GM12878 (cell line): ENCODE measurements at regions not wholly inside any gene's neighbourhood (a gene's known extent, or its start where the extent isn't known, plus 50 kb on each side); places are given as distances from the start of the nearest gene placed in this dataset.

Experiments
- MXI1 ChIP-seq: fragments of 150-350 bp; IDR thresholded peaks from 2 replicates; pipeline ENCODE4 v1.6.1; 2011; ENCODE audit warnings: low read depth, mild to moderate bottlenecking, inconsistent platforms, low read length, improper control_type of control experiment
- RCOR1 ChIP-seq: conservative IDR thresholded peaks from 2 replicates; pipeline ENCODE4 v1.6.1; 2012; ENCODE audit warnings: low read depth, low read length, improper control_type of control experiment
- TBL1XR1 ChIP-seq: IDR thresholded peaks from 2 replicates; pipeline ENCODE4 v1.6.1; 2012; ENCODE audit warnings: low read depth, low read length, improper control_type of control experiment
- TF ChIP-seq, protein P1 (sequence below): fragments of 450-650 bp; IDR thresholded peaks from 2 replicates; pipeline ENCODE4 v1.6.1; 2017; ENCODE audit warnings: antibody characterized with exemption, mild to moderate bottlenecking, moderate library complexity

DNA sequence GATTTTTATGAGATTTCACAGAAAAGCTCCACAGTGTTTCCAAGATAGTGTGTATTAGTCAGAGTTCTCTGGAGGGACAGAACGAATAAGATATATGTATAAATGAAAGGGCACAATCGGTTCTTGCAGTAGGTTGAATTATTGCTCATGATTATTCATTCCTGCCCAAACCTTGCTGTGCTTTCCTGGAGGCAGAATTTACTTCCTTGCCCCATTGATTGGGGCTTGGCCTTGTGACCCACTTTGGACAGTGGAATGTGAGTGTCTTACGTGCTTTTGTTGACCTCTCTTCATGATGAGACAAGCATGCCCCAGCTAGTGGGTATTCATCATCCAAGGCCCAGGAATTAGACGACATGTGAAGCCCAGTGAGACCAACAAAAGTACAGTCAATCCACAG lies 53.0 kb upstream of the ABCB5 start (continued):
- TF ChIP-seq, protein P1, sequence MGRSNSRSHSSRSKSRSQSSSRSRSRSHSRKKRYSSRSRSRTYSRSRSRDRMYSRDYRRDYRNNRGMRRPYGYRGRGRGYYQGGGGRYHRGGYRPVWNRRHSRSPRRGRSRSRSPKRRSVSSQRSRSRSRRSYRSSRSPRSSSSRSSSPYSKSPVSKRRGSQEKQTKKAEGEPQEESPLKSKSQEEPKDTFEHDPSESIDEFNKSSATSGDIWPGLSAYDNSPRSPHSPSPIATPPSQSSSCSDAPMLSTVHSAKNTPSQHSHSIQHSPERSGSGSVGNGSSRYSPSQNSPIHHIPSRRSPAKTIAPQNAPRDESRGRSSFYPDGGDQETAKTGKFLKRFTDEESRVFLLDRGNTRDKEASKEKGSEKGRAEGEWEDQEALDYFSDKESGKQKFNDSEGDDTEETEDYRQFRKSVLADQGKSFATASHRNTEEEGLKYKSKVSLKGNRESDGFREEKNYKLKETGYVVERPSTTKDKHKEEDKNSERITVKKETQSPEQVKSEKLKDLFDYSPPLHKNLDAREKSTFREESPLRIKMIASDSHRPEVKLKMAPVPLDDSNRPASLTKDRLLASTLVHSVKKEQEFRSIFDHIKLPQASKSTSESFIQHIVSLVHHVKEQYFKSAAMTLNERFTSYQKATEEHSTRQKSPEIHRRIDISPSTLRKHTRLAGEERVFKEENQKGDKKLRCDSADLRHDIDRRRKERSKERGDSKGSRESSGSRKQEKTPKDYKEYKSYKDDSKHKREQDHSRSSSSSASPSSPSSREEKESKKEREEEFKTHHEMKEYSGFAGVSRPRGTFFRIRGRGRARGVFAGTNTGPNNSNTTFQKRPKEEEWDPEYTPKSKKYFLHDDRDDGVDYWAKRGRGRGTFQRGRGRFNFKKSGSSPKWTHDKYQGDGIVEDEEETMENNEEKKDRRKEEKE, result no peak
- TF ChIP-seq TBL1XR1, result no peak
- TF ChIP-seq MXI1, result no peak
- no peak for TF ChIP-seq RCOR1
